ENCODE measurements at regions not wholly inside any gene's neighbourhood (a gene's known extent, or its start where the extent isn't known, plus 50 kb on each side); places are given as distances from the start of the nearest gene placed in this dataset.
"Not testable (repeated sequence)": the region's sequence is repeated elsewhere in the genome, so short reads cannot be mapped to it uniquely, and the experiment has no call there.

DNA sequence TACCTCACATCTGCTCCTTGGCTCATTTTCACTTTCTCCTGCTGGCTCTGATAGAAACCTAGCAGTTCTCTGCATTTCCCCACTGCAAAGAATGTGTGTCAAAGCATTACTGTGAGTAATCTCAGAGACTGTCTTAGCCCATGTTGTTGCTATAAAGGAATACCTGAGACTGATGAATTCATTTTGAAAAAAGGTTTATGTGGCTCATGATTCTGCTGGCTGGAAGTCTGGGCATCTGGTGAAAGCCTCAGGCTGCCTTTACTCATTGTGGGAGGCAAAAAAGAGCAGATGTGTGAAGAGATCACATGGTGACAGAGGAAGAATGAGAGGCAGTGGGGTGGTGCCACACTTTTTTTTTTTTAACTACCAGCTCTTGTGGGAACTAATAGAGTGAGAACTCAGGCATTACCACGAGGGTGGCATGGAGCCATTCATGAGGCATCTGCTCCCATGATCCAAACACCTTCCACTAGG is 191.6 kb upstream of the CTNND2 start:
- peak; percentile 72 to 91 for DNase-seq

DNA sequence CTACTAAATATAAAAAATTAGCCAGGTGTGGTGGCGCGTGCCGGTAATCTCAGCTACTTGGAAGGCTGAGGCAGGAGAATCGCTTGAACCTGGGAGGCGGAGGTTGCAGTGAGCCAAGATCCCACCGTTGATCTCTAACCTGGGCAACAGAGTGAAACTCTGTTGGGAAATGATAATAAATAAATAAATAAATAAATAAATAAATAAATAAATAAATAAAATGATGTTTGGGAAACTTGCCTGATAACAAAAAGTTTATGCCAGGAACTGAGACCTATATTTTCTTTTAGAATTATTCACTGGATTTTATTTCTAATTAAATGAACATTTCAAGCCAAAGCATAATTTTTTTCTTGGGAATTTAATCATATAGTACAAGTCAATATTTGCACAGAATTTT is 189.3 kb upstream of the CTNND2 start:
- no peak for DNase-seq

DNA sequence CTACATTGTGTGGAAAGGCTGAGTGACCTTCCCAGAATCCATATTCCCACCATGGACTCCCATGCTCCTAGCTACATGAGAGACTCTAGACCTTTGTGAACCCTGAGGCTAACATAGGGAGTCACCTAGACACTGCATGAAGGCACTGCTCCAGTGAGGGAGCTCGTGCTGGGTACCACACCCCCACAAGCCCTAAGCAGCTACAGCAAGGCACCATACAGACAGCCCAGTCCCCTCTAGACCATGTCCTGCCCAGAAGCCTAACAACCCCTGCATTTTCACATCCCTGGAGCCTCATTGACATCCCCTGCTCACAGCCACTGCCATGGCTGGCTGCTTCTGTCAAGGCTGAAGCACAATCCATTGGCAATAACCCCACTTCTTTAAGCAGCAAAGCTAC is 176.5 kb upstream of the CTNND2 start:
- DNase-seq = no peak

DNA sequence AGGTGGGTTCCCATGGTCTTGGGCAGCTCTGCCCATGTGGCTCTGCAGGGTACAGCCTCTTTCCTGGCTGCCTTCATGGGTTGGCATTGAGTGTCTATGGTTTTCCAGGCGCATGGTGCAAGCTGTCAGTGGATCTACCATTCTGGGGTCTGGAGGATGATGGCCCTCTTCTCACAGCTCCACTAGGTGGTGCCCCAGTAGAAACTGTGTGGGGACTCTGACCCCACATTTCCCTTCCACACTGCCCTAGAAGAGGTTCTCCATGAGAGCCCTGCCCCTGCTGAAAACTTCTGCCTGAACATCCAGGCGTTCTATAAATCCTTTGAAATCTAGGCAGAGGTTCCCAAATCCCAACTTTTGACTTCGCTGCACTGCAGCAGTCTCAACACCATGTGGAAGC is 174.0 kb upstream of the CTNND2 start:
- not testable (repeated sequence) for DNase-seq

DNA sequence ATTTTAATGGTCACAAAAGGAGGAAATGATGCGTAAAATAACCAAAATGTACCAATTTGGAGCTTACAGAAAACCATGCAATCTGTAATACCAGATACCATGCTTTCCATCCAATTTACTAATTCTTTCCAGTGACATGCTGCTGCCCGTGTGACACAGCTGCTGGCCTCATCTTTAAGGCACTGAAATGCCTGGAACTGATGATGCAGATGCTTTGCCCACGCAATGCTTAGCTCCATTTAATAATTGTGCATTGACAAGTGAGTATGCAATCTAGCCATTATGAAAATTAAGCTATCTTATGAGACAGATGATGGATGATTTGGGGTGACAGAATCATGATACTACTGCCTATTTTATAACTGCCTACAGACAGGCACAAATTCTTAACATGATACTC is 169.2 kb upstream of the CTNND2 start:
- peak in 1 of 2 experiments; percentile 16 for DNase-seq

DNA sequence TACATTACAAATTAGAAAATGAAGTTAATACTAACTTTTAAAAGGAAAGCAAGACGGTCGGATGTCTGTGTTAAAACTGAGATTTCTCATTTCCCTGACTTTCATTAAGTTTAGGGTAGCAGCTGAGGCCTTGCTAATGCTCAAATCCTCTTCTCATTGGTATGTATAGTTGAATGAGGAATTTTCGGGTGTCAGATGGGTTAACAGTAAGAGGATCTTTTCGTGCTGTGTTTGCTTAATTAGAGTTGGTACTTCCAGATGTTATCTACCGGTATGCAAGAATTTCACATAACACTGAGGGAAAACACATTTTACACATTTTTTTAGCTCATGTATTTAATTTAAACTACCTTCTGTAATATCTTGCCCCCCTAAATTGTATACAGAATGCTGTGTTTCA is 168.2 kb upstream of the CTNND2 start:
- no peak for DNase-seq

DNA sequence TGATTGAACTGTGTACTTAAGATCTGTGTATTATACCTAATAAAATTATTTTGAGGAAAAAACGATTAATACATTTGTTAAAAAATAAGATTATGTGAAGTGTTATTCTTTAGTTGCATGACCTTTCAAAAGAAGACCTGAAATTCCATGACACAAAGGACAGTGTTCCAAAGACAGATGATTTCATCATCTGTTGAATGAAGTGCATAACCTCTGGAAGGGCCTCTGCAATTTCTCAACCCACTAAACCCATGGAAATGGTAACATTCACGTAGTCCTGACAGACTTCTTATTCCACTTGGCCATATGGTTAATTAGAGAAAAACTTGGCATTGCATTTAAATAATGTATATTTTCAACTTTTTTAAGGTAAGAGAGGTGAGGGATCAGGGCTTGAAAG is 167.2 kb upstream of the CTNND2 start:
- DNase-seq = no peak

DNA sequence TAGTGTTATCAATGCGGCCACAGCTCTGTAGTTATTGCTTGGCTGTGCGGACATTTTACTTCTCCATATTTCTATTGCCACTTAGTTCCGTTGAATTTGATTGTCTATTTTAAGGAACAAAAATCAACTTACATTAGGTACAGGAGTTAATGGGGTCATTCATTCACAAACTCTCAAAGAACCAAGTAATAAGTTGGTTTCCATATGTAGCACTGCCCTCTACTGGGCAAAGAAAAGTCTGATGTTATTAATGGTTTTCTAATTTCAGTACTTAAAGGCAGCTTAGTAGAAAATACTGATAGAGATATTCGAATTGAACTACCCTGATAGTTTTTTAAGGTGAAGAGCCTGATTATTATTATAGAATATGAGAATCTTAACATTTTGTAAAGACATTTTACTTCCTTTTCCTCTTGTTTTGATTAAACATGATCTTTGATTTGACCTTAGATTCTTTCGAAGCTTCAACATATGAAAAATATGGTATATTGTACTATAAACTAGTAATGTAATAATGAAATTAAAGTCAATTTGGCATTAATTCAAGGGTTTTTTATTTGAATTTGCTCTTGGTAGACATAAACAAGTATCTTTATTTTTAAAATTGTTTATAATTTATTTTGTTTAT is 119.5 kb upstream of the CTNND2 start:
- DNase-seq = peak; percentile 95

DNA sequence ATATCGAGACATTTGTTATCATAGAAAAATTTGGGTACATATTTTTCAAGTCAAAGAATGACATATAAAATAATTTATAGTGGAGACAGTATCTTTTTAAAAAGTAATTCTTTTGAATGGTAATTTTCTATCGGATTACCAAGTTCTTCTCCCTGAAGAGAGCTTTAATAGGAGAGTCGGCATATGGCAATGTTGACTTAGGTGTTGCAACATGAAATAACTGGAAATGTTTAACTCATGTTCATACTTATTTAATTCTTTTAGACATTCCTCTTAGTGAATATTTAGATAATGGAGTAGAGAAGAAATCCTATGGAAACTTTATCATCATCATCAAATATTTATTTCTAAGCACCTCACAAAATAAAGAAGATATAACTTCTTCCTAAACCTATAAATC is 118.2 kb upstream of the CTNND2 start:
- DNase-seq = peak in 1 of 2 experiments; percentile 60

DNA sequence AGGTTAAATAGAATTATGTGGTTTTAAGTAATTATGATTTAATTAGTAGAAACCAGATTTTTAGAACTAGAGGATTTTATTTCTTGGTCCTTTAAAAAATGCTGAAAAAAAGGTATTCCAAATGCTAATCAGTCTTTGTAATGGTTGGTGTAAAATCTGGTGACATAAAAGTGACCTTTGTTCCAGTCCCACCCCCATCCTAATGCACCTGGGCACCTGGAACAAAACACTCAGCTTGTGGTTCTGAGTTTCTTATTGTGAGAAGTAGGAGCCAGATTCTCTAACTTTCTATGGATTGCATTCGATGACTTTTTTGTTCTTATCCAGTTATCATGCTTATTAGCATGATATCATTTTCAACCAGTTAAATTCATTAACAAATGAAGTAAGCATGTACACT is 115.1 kb upstream of the CTNND2 start:
- DNase-seq = no peak

DNA sequence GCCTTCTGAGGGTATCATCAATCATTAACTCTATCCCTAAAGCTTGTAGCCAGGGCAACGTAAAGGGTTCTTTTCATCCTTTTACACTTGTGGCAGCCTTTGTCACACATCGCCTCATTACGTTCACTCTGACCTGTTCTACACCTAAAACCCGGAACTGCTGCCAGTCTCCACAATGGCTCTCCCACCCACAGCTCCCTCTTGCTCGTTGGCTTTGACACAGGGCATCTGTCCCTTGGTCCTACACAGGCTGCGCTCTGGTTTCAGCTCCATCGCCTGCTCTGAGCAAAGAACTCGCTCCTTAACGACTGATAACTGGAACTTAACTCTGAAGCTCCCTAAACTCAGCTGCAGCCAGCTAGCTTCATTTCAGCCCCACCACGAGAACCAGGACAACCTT is 112.8 kb upstream of the CTNND2 start:
- peak; percentile 67 to 82 for DNase-seq

DNA sequence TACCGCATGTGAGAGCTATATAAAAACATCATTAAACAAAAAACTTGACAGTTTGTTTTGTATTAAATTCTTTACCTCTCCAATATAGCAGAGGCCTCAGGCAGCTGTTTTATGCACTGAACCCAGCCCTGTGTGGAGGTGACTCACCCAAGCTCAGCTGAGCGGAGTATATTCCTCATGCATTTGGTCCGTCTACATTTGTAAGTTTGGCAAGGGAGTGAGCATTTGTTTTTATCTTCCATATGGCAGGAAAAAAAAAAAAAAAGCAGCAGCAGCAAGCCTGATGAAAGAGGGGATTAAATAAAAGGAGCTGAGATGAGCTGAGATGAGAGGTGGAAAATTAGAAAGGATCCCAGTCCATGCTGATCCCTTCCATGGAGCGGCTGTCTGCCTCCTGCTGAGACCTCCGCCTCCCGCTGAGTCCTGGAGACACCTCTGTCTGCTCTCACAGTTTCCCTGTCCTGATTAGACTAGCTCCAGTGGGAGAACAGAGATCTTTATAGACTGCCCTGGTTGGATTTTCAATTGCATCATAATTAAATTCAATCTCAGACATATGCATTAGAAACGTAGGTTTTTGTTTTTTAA is 112.0 kb upstream of the CTNND2 start:
- peak; percentile 99 to 100 for DNase-seq

DNA sequence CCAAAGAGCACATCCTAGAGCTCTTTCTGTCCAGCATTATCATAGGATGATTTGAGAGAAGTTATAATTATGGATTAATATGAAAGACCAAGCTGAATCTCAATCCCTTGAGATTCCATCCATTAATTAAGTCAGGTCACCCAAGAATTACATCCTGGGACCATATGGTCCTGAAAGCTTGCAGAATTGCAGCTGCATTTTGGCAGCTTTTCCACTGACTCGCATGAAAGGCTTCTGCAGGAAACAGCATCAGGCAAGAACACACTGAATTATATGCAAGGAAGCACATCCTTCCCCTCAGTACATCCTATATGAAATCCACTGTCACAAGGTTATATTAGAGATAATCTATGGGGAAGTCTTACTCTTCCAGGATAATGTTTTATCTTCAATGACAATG is 109.1 kb upstream of the CTNND2 start:
- DNase-seq = peak; percentile 58 to 92

DNA sequence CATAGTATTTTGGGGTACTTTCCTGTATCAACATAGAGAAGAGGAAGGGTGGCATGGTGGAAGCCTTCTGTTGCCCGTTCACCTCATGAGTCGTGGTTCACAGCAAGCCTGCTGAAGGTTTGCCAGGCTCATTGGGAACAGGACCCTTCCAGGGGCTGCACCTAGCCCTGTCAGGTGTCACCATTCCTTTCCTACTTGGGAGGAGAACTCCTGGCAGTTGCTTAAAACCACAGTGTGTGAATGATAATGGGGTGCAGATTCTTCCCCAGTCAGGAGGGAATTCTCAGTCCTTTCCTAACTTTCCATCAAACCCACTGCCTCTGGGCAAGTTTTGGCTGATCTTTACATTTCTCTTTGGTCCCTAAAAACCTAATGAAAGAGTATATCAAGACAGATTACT is 99.4 kb upstream of the CTNND2 start:
- DNase-seq = no peak

DNA sequence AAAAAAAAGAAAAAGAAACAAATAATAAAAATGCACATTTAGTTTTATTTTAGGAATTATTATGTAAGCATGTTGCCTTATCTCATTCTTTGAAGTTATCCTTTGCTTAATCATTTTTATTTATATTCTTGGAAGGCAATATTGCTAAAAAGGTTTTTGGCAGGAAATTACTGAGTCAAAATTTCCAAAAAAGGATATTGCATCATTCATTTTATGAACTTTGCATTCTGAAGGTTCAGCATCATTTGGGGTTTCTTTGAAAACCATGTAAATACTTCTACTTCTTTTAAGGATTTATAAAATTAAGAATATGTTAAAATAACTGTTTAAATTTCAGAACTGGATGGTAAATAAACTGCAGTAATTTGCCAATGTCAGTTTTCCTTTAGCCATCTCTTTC is 94.2 kb upstream of the CTNND2 start:
- no peak for DNase-seq

DNA sequence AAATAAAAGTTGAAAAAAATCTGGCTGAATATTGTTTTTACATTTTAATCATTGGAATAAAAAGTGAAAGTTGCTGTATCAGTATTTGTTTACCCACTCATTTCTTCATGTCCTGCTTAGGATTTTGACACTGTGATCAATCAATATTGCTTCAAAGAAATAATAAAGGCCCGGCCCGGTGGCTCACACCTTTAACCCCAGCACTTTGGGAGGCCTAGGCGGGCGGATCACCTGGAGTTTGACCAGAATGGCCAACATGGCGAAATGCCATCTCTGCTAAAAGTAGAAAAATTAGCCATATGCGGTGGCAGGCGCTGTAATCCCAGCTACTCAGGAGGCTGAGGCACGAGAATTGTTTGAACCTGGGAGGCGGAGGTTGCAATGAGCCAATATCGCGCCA is 93.7 kb upstream of the CTNND2 start:
- no peak for DNase-seq

DNA sequence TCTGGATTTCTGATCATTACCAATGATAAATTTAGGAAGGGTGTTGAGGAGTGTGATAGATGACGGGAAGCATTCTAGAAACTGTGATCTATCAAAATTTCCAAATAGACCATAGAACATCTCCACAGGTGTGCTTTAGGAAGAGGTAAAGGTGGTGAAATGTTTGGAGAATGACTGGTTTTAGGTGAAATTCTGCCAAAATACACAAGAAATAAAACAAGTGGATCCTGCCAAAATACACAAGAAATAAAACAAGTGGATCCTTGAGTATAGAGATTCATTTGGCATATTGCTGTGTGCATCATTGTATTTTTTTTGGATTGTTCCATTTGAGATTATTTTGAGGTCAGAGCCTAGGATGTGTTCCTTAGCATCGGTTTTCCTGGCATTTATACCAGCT is 88.3 kb upstream of the CTNND2 start:
- DNase-seq = no peak

DNA sequence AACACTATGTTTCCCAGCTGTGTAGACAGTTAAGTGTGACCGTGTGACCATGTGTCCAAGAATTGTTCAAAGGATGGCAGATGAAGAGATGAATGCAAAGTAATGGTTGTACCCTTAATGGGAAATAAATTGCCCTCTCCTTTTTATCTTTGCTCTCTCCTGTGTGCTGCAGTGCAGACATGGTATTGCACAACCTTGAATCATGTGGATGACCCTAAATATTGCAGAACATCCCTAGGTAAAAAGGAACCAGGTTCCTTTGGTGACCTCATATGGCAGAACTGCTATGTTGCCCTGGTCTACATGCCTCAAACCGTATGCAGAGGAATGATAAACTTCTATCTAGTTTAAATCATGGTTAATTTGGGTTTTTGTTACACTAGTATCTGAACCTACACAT is 81.7 kb upstream of the CTNND2 start:
- DNase-seq = no peak

DNA sequence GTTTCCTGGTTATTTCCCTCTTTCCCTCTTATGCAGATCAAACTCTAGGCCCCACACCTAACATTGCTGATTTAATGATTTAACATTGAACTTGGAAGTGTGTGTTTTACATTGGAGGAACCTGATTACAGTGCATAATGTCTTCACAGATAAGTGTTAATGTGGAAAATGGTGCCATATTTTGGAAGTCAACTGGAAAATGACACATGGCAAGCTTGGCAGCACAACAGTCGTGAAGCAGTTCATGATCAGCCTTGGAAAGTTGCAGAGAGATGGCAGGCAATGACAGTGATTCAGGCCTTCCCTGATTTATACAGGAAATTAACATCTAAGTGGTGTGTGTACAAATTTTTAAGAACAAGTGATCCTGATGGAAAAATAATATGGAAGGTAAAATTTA is 80.0 kb upstream of the CTNND2 start:
- no peak for DNase-seq

DNA sequence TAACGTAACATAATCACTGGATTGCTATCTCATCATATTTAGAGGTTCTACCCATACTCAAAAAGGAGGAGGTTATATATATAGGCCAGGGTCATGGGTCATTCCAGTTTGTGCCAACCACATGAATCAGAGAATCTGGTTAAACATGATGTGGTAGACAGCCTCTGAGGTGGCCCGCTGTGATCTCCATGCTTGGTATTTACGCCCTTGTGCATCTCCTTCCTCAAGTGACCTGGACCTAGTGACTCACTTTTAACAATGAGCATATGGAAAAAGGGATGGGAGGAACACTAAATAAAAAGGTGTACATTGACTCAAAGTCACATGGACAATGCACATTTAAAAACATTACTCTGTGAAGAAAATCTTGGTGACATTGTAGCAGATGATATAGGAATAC is 77.7 kb upstream of the CTNND2 start:
- DNase-seq = no peak

DNA sequence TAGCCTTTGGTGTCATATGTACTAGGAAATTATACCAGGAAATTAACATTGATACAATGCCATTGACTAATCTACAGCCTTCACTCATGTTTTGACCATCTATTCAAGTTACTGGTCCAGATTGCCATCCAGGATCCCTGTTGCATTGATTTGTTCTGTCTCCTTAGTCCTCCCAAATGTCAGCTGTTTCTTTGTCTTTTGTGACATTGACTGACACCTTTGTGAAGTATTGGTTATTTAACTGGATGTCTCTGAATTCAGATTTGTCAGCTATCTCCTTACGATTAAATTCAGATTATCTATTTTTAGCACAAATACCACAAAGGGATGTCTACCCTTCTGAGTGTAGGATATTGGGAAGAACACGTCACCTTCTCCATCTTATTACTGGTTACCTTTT is 73.7 kb upstream of the CTNND2 start:
- no peak for DNase-seq

DNA sequence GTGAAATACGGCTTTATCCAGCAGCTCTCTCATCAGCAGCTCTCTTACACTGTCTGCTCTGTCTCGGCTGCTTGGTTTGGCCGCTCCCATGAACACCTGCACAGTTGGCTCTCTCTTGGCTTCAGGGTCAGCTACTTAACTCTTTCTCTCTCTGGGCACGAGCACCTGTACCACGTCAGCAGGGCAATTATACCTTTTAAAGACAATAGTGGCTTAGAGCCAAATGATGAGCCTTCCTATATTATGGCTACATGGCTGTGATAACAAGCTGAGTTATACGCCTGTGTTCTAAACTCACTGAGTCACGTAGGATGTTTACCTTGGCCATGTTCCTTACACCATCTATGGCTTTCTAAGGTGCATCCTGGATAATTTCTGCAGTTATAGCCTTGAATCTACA is 69.2 kb upstream of the CTNND2 start:
- DNase-seq = no peak

DNA sequence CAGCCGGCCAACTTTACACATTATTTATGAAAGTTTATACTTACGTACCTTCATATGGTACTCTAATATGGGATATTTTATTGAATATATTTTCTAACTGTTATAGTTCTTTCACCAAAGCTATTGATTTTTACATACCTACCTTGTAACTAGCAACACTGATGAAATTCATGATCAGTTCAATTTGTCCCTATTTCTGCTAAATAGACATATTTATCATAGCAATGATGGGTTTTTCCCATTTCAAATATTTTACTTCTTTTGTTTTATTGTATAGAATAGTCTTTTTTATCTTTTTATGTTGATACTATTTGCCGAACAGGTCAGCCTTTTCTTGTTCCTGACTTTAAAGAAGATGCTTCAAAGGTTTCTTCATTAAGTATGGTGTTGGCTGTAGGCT is 59.0 kb upstream of the CTNND2 start:
- DNase-seq = no peak

DNA sequence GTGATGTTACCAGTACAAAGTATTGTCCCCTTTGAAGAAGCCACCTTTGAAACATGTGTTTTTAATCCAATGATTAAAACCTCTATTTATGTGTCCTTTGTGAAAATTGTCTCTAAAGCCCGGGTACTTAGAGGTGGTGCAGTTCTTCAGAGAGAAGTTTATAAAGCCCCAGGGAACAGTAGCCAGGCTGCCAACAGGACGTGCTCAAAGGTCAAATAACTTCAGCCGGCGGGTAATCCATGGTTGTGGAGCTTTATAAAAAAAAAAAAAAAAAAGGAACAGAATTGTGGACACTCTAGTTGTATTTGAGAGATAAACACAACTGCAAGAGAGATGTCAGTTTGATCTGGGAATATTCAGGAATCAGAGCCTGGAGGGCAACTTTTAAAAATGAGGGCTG is 57.9 kb upstream of the CTNND2 start:
- no peak for DNase-seq

DNA sequence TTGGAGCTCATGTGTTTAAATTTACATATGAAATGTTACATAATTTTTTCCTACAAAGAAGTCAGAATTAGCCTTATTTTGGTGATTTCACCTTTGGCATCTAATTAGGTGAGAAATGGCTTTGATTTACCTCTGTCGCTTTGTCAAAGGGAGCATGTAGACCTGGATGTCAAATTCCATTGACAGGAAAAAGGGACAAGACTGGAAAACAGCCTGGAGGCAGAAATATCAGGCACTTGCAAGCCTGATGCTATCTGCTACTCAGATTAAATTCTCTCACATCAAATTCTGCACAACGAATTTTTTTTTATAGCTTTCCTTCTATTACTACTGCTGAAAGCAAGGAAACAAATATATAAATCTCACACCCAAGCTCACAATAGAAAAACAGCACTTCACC is 54.1 kb upstream of the CTNND2 start:
- DNase-seq = no peak

Measured in NCI-H446 (cell line).